T1000 (cell line): ENCODE measurements at regions not wholly inside any gene's neighbourhood (a gene's known extent, or its start where the extent isn't known, plus 50 kb on each side); places are given as distances from the start of the nearest gene placed in this dataset.

Source experiments
- DNase-seq: peaks from one replicate; lab custom pipeline; 2025; ENCODE audit warnings: mixed read lengths; lab: John Stamatoyannopoulos, UW

GRCh38 chr12:30827101-30828066 lies 72.6 kb upstream of the CAPRIN2 start:
- no peak for DNase-seq

DNA sequence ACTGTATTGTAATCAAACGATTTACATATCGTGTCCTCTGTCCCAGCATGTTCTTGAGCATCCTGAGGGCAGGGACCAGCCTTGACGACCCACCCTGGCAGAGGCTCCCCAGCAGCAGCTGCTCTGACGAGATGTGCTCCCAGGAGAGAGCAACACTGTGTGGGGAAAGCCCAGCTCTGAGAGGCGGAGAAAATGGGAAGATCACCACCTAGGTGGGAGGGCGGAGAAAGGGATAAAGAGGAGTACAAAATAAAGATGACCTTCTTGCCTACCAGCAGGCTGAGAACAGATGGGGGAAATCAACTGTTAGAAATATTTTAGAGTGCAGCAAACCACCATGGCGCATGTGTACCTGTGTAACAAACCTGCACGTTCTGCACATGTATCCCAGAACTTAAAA lies 71.5 kb upstream of the CAPRIN2 start:
- DNase-seq: no peak

GRCh38 chr12:30825341-30825740 lies 70.6 kb upstream of the CAPRIN2 start:
- no peak for DNase-seq

- no peak for DNase-seq
Observed at GRCh38 chr12:30824311-30824710, 69.6 kb upstream of the CAPRIN2 start.

DNA sequence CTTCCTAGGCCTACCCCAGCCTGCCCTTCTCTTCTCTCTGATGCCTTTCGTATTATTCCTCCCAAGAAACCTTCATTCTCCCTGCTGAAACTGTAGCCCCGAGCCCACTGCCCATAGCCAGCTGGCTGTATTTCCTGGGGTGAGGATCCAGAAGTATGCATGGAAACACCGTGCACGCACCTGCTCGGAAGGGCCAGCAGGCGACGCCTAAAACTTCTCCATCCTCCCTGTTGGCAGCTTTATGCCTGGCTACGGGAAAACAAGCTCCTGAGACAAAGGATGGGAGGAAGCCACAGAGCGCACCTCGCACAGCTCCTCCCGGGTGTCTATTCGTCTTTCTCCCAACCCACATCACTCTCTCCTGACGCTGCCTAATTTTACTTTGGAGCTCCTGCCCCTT lies 69.0 kb upstream of the CAPRIN2 start:
- no peak for DNase-seq

DNA sequence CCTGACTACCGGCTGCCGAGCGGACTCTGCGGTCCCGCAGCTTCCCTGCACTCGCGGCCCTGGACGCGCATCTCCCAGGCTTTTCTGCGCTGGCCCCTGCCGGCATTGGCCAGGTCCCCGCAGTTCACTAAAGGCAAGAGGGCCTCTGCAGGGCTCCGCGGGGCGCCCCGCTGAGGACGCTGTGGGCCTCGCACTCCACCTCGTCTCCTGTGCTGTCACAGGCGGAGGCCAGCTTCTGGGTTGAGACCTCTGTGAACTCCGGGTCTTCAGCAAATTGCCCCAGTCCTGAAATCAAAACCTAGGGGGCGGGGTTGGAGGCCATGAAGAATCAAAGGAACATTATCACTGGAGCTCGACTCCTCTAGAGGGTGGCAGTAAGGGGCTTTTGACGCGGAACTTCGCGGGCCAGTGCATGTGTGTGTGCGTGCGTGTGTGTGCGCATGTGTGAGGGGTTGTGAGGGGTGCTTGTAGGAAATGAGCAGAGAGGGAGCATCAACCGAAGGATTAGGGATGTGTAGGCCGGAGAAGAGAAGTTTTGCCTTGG lies 68.5 kb upstream of the CAPRIN2 start:
- no peak for DNase-seq

DNA sequence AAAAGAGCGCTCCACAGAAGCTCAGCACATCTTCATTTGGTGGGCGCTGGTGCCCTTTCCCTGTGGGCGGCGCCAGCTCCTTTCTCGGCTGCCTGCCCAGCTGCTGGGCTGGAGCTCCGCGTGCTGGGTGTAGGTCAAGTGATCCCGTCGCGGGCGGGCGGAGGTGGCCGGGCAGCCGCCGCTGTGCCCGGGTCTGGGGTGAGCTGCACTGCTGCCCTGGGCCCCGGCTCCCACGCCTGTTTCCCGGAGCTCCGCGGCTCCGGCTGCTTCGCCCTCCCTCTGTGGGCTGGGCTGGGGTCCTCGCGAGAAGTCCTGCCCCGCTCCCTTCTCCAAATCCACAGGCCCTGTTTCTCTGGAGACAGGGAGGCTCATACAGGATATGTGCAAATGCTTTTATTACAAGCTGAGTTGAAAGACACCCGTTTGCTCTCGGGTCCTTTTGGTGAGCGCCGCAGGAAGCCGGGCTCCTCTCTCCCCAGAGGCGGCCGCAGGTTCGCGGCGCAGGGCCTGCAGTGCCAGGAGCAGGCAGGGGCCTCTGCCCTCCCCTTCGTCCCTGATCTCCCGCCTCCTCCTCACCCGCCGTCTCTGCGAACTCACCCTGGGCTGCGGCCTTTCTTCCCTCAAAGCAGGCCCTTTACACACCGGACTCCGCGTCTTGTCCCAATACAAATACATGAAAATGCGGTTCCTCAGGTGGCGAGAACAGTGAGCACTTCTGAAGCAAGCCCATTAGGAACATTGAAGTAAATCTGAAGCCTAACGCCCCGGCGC lies 67.8 kb upstream of the CAPRIN2 start:
- no peak for DNase-seq

- no peak for DNase-seq
Observed at GRCh38 chr12:30820406-30820946, 65.7 kb upstream of the CAPRIN2 start.

DNA sequence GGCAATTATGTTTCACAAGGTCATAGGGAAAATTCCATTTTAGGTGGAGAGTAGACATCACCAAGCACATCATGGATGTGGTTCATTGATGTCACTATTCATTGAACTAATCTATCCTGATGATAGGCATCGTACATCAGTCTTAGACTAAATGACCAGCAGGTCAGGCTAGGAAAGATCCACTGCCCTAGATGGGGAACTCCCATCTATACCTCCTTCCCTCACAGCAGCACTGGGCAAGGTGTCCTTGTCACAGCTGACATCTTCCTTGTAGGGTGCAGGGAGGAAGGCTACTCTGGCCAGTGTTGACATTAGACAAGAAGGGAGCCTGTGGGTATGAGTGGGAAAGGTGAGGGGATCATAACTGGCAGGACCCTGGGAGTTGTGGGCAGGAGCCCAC lies 63.8 kb upstream of the CAPRIN2 start:
- no peak for DNase-seq

GRCh38 chr12:30816742-30817465 lies 62.2 kb upstream of the CAPRIN2 start:
- DNase-seq: no peak

DNA sequence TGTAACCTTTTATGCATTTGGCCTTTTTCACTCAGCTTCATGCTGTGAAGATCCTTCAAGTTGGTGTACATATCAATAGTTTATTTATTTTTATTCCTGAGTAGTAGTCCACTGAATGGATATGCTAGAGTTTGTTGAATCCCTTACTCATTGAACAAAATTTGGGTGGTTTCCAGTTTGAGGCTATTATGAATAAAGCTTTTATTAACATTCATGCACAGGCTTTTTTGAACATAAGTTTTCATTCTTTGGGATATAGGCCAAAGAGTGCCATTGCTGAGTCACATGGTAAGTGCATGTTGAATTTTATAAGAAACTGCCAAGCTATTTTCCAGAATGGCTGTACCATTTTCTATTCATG lies 59.5 kb upstream of the CAPRIN2 start:
- no peak for DNase-seq

DNA sequence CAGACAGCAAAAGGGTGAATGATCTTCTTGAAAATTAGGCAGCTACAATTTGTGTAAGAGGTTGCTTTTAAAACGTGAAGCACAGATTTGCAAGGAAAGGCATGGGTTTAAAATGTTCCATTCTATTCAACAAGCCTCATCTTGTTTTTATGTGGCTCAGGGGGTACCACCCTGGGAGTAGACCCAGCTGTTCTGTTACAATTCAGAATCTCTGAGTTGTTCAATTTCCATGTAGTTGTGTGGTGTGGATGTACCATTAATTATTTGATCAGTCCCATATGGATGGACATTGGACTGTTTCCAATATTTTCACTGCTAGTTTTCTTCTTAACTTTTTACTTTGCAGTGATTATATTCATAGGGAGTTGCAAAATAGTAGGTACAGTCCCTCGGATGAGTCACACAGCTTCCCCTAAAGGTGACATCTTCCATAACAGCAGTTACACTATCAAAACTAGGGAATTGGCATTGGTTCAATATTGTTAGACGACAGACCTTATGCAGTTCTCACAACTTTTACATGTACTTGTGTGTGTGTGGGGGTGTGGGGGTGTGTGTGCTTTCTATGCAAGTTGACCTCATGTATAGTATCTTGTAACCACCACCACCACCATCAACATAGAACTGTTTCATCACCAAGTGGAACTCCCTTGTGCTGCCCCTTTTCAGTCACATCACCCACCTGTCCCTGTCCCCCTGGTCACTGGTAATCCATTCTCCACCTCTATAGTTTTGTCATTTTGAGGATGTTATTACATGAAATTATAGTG lies 59.0 kb upstream of the CAPRIN2 start:
- no peak for DNase-seq

DNA sequence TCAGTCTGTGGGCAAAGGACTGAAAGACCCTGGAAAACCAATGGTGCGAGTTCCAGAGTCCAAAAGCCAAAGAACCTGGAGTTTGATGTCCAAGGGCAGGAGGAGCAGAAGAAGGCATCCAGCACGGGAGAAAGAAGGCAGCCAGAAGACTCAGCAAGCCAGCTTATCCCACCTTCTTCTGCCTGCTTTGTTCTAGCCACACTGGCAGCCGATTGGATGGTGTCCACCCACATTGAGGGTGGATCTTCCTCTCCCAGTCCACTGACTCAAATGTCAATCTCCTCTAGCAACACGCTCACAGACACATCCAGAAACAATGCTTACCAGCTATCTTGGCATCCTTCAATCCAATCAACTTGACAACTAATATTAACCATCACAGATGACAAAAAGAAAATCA lies 57.2 kb upstream of the CAPRIN2 start:
- no peak for DNase-seq

GRCh38 chr12:30810918-30811317 lies 56.2 kb upstream of the CAPRIN2 start:
- DNase-seq: no peak

GRCh38 chr12:30807695-30808034 lies 52.9 kb upstream of the CAPRIN2 start:
- DNase-seq: no peak

DNA sequence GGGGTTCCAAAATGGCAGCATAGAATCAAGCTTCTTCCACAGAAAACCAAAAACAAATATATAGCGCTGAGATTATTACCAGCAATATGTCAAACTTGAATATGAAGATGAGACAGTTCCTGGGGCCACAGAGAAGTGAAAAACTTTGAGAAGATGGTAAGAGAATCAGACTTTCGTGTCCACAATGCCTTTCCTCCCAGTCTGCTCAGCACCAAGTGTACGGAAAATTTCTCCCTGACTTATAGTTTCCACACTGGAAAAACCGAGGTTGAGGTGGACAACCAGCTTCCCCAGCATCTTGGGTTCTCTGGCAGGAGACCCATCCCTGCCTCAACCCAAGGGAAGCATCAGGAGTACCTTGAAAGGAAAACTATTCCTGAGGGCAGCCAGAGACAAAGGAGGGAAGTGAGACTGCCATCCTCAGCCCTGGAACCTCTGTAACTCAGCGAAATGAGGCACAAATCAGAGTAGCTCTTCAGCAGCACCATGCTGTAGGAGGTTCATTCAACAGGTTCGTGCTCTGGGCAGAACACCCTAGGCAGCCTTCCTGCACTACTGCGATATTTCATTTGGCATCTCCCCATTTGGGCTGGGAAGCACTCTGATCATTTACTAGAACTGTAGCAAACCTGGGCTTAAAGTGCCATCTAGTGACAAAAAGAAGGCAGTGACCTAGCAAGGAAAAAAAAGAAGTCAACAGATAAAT lies 52.4 kb upstream of the CAPRIN2 start:
- peak; percentile 18 for DNase-seq

DNA sequence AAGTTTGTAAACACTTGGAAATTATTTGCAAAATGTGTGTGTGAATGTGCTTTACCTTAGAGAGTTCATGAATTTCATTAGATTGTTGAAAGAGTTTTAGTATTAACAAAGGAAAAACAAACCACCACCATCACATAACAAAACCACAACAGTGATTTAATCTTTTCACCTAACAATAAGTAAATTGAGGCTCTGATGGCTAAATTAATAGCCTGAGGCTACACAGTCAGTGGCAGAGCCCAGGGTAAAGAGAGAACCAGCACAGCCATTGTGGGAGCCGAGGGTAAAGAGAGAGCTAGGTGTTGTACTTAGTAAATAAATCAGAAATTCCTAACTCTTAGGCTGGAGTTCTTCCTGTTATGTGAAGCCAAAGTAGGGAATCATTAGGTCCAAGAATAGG lies 51.2 kb upstream of the CAPRIN2 start:
- no peak for DNase-seq
